ENCODE measurements at regions not wholly inside any gene's neighbourhood (a gene's known extent, or its start where the extent isn't known, plus 50 kb on each side); places are given as distances from the start of the nearest gene placed in this dataset.

DNA sequence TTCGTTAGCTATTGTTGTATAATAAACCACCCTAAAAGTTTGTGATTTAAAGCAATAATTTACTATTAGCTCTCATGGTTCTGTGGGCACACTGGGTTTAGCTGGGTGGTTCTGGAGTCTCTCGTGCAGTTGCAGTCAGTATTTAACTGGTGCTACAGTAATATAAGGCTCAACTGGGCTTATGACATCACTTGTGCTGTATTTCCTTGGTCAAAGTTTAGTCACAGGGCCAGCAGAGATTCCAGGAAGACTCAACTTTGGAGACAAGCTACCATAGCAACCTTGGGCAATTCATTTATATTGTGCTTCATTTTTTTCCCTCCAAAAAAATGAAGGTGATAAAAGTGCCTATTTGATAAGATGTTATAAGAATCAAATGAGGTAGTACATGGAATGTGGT is 204.2 kb upstream of the GUCY1A2 start:
- TF ChIP-seq, protein P1, sequence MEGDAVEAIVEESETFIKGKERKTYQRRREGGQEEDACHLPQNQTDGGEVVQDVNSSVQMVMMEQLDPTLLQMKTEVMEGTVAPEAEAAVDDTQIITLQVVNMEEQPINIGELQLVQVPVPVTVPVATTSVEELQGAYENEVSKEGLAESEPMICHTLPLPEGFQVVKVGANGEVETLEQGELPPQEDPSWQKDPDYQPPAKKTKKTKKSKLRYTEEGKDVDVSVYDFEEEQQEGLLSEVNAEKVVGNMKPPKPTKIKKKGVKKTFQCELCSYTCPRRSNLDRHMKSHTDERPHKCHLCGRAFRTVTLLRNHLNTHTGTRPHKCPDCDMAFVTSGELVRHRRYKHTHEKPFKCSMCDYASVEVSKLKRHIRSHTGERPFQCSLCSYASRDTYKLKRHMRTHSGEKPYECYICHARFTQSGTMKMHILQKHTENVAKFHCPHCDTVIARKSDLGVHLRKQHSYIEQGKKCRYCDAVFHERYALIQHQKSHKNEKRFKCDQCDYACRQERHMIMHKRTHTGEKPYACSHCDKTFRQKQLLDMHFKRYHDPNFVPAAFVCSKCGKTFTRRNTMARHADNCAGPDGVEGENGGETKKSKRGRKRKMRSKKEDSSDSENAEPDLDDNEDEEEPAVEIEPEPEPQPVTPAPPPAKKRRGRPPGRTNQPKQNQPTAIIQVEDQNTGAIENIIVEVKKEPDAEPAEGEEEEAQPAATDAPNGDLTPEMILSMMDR (IDR thresholded peaks at IDR 0.05; ENCODE audit: borderline replicate concordance, extremely low read depth, low read length, poor library complexity, severe bottlenecking) = no peak
- TF ChIP-seq EZH2 (IDR thresholded peaks at IDR 0.05; ENCODE audit: borderline replicate concordance, low read depth, low read length, severe bottlenecking) = no peak
